Neuronal stem cell (in vitro differentiated cells): ENCODE measurements at regions not wholly inside any gene's neighbourhood (a gene's known extent, or its start where the extent isn't known, plus 50 kb on each side); places are given as distances from the start of the nearest gene placed in this dataset.

Experiments
- DNase-seq: peaks from one replicate; pipeline ENCODE4 v3.0.0-alpha.2; 2013; ENCODE audit warnings: low spot score
- H2AFZ ChIP-seq: one replicate; pipeline ENCODE4 v1.6.1; 2013; ENCODE audit warnings: mild to moderate bottlenecking, low read length, inconsistent platforms
- H2AK5ac ChIP-seq: 2 replicates; pipeline ENCODE4 v1.6.1; 2013; ENCODE audit warnings: low read depth, mild to moderate bottlenecking, inconsistent platforms, low read length, moderate library complexity, mixed read lengths
- H2BK120ac ChIP-seq: 2 replicates; pipeline ENCODE4 v1.6.1; 2013; ENCODE audit warnings: low read depth, mild to moderate bottlenecking, inconsistent platforms, low read length, moderate library complexity, mixed read lengths
- H2BK12ac ChIP-seq: one replicate; pipeline ENCODE4 v1.6.1; 2013; ENCODE audit warnings: low read length, inconsistent platforms
- H2BK15ac ChIP-seq: 2 replicates; pipeline ENCODE4 v1.6.1; 2013; ENCODE audit warnings: mild to moderate bottlenecking, low read length, inconsistent platforms, mixed read lengths
- H2BK5ac ChIP-seq: one replicate; pipeline ENCODE4 v1.6.1; 2013; ENCODE audit warnings: inconsistent platforms, mild to moderate bottlenecking, low read length, moderate library complexity
- H3K14ac ChIP-seq: one replicate; pipeline ENCODE4 v1.6.1; 2013; ENCODE audit warnings: low read length, inconsistent platforms
- H3K18ac ChIP-seq: 2 replicates; pipeline ENCODE4 v1.6.1; 2013; ENCODE audit warnings: low read length, inconsistent platforms
- H3K23ac ChIP-seq: 2 replicates; pipeline ENCODE4 v1.6.1; 2013; ENCODE audit warnings: low read depth, mild to moderate bottlenecking, mixed read lengths, low read length, inconsistent platforms; ENCODE audit not compliant: poor library complexity
- H3K27ac ChIP-seq: replicated peaks from 3 replicates; pipeline ENCODE4 v1.5.1; 2013; ENCODE audit warnings: low read length, inconsistent platforms
- H3K27me3 ChIP-seq, 3 experiments: 2 replicates each; pipeline ENCODE4 v1.6.1; 2013; ENCODE audit warnings: low read length in 3 of 3, mild to moderate bottlenecking in 2 of 3, inconsistent platforms in 1 of 3, low read depth in 1 of 3, mixed read lengths in 1 of 3, moderate library complexity in 1 of 3; ENCODE audit not compliant: control insufficient read depth in 3 of 3, insufficient read depth in 3 of 3
- H3K36me3 ChIP-seq, 2 donors: replicated peaks in 1 of 2; 2 replicates each; pipeline ENCODE4 v1.6.1; 2013; ENCODE audit warnings: low read length in 2 of 2; ENCODE audit not compliant: control insufficient read depth in 2 of 2, insufficient read depth in 2 of 2
- H3K4ac ChIP-seq: 2 replicates; pipeline ENCODE4 v1.6.1; 2013; ENCODE audit warnings: inconsistent platforms, mild to moderate bottlenecking, low read length, moderate library complexity
- H3K4me1 ChIP-seq, 2 donors: 1 replicate in 1 of 2; 2 replicates in 1 of 2; pipeline ENCODE4 v1.6.1; 2013; ENCODE audit warnings: low read length in 2 of 2, low read depth in 1 of 2; ENCODE audit not compliant: control insufficient read depth in 2 of 2, insufficient read depth in 1 of 2
- H3K4me2 ChIP-seq: one replicate; pipeline ENCODE4 v1.6.1; 2013; ENCODE audit warnings: mild to moderate bottlenecking, low read length, inconsistent platforms; ENCODE audit not compliant: insufficient read depth, poor library complexity, severe bottlenecking
- H3K4me3 ChIP-seq, 2 donors: 2 replicates each; pipeline ENCODE4 v1.5.1; 2013; ENCODE audit warnings: low read length in 2 of 2, mild to moderate bottlenecking in 2 of 2, inconsistent platforms in 1 of 2, moderate library complexity in 1 of 2
- H3K79me1 ChIP-seq: one replicate; pipeline ENCODE4 v1.6.1; 2013; ENCODE audit warnings: low read depth, mild to moderate bottlenecking, inconsistent platforms, low read length, moderate library complexity
- H3K9ac ChIP-seq: one replicate; pipeline ENCODE4 v1.6.1; 2013; ENCODE audit warnings: mild to moderate bottlenecking, low read depth, low read length, inconsistent platforms; ENCODE audit not compliant: poor library complexity
- H3K9me3 ChIP-seq, 2 donors: replicated peaks in 1 of 2; 2 replicates each; pipeline versions ENCODE3 to v1.6.1; 2013; ENCODE audit warnings: low read length in 2 of 2, mild to moderate bottlenecking in 2 of 2, inconsistent platforms in 1 of 2, low read depth in 1 of 2, mixed read lengths in 1 of 2, moderate library complexity in 1 of 2; ENCODE audit not compliant: control insufficient read depth in 2 of 2, insufficient read depth in 1 of 2
- H4K8ac ChIP-seq: one replicate; pipeline ENCODE4 v1.6.1; 2013; ENCODE audit warnings: low read depth, mild to moderate bottlenecking, inconsistent platforms, low read length, moderate library complexity
- H4K91ac ChIP-seq: one replicate; pipeline ENCODE4 v1.6.1; 2013; ENCODE audit warnings: low read length, low read depth, mild to moderate bottlenecking, inconsistent platforms; ENCODE audit not compliant: poor library complexity
- WGBS, 2 donors: extraction: QIAGEN DNeasy Blood & Tissue Kit; methylation state at CpG; one replicate each; pipeline ENCODE4 v1.1.7; 2013; ENCODE audit warnings: missing lambda C conversion rate in 2 of 2, mixed read lengths in 1 of 2; ENCODE audit not compliant: insufficient read length in 2 of 2, insufficient replicate concordance in 1 of 2; ENCODE audit errors: extremely low coverage in 2 of 2; 5-methylcytosine and 5-hydroxymethylcytosine counted together

- Histone ChIP-seq H2BK120ac (no peak overlapping the region), H4K91ac (no peak overlapping the region), H3K79me1 (no peaks in the 10 kb centered on the region), H2BK15ac (no peak overlapping the region), H2BK5ac (no peak overlapping the region), H3K4me3 (no peak overlapping the region), H3K4me2 (no peak overlapping the region), H2AFZ (no peak overlapping the region), H3K9me3 (no peaks in the 10 kb centered on the region), H3K27ac (no peak overlapping the region), H3K4me1 (no peaks in the 10 kb centered on the region), H3K18ac (no peak overlapping the region), H3K9ac (no peak overlapping the region), H2AK5ac (no peak overlapping the region), H3K23ac (no peak overlapping the region), H2BK12ac (no peak overlapping the region), H3K4ac (no peak overlapping the region), H4K8ac (no peak overlapping the region), H3K27me3 (no peaks in the 10 kb centered on the region), H3K36me3 (no peaks in the 10 kb centered on the region), H3K14ac (no peak overlapping the region)
- DNase-seq, result no peak
- WGBS, 2 donors, result no CpG with 5 or more reads among the region's 1 CpG
Measured at GRCh38 chr4:107314156-107314555, 278.0 kb upstream of the DKK2 start.

- no peak overlapping the region for H3K4ac ChIP-seq
- H3K9ac ChIP-seq, result no peak overlapping the region
- H3K27me3 ChIP-seq, result no peaks in the 10 kb centered on the region
- no peak overlapping the region for H3K4me3 ChIP-seq
- H3K18ac ChIP-seq, result no peak overlapping the region
- H3K4me1 ChIP-seq, result no peaks in the 10 kb centered on the region
- H2AFZ ChIP-seq, result no peak overlapping the region
- H2BK12ac ChIP-seq, result no peak overlapping the region
- H3K27ac ChIP-seq, result no peak overlapping the region
- DNase-seq, result no peak
- H3K14ac ChIP-seq, result no peak overlapping the region
- H2AK5ac ChIP-seq, result no peak overlapping the region
- H3K36me3 ChIP-seq, result no peaks in the 10 kb centered on the region
- H3K79me1 ChIP-seq, result no peaks in the 10 kb centered on the region
- H3K9me3 ChIP-seq, result no peaks in the 10 kb centered on the region
- no CpG with 5 or more reads among the region's 4 CpGs for WGBS, 2 donors
- no peak overlapping the region for H2BK5ac ChIP-seq
- no peak overlapping the region for H2BK15ac ChIP-seq
- no peak overlapping the region for H2BK120ac ChIP-seq
- H4K91ac ChIP-seq, result no peak overlapping the region
- H3K4me2 ChIP-seq, result no peak overlapping the region
- H4K8ac ChIP-seq, result no peak overlapping the region
- no peak overlapping the region for H3K23ac ChIP-seq
Measured at GRCh38 chr4:107312366-107312765, 276.3 kb upstream of the DKK2 start.

- peak; percentile 6 for DNase-seq
- H3K4me2 ChIP-seq, result no peak overlapping the region
- H3K14ac ChIP-seq, result no peak overlapping the region
- no CpG with 5 or more reads among the region's 5 CpGs for WGBS, 2 donors
- no peak overlapping the region for H2AFZ ChIP-seq
- no peak overlapping the region for H2BK5ac ChIP-seq
- H4K91ac ChIP-seq, result no peak overlapping the region
- no peak overlapping the region for H3K4ac ChIP-seq
- no peak overlapping the region for H3K18ac ChIP-seq
- no peak overlapping the region for H3K23ac ChIP-seq
- H3K79me1 ChIP-seq, result no peaks in the 10 kb centered on the region
- H3K4me1 ChIP-seq, result no peaks in the 10 kb centered on the region
- no peaks in the 10 kb centered on the region for H3K27me3 ChIP-seq
- no peak overlapping the region for H2BK15ac ChIP-seq
- H2BK12ac ChIP-seq, result no peak overlapping the region
- H4K8ac ChIP-seq, result no peak overlapping the region
- H3K36me3 ChIP-seq, result no peaks in the 10 kb centered on the region
- no peak overlapping the region for H3K4me3 ChIP-seq
- H3K9me3 ChIP-seq, result no peaks in the 10 kb centered on the region
- H2AK5ac ChIP-seq, result no peak overlapping the region
- H2BK120ac ChIP-seq, result no peak overlapping the region
- H3K9ac ChIP-seq, result no peak overlapping the region
- H3K27ac ChIP-seq, result no peak overlapping the region
Measured at GRCh38 chr4:107304699-107305286, 268.7 kb upstream of the DKK2 start.

GRCh38 chr4:107299646-107300045, 263.5 kb upstream of the DKK2 start:
- no CpG with 5 or more reads among the region's 2 CpGs for WGBS, 2 donors
- Histone ChIP-seq H4K8ac (no peak overlapping the region), H3K4me2 (no peak overlapping the region), H3K9me3 (no peaks in the 10 kb centered on the region), H3K9ac (no peak overlapping the region), H3K14ac (no peak overlapping the region), H3K27me3 (no peaks in the 10 kb centered on the region), H2BK5ac (no peak overlapping the region), H2BK15ac (no peak overlapping the region), H3K4me3 (no peak overlapping the region), H3K79me1 (no peaks in the 10 kb centered on the region), H3K23ac (no peak overlapping the region), H2BK12ac (no peak overlapping the region), H3K36me3 (no peaks in the 10 kb centered on the region), H2AK5ac (no peak overlapping the region), H3K18ac (no peak overlapping the region), H3K4ac (no peak overlapping the region), H2BK120ac (no peak overlapping the region), H3K4me1 (no peaks in the 10 kb centered on the region), H2AFZ (no peak overlapping the region), H3K27ac (no peak overlapping the region), H4K91ac (no peak overlapping the region)
- DNase-seq, result no peak
